SK-N-SH treated with all-trans-retinoic acid at 6 μM for 48 hours (cell line): ENCODE measurements at regions not wholly inside any gene's neighbourhood (a gene's known extent, or its start where the extent isn't known, plus 50 kb on each side); places are given as distances from the start of the nearest gene placed in this dataset.

Experiments used
- ATAC-seq: fragments of 200-7000 bp; cut with Tn5 transposase; 3 replicates; pipeline ENCODE4 v1.9.1; 2020; ENCODE audit warnings: mild to moderate bottlenecking, moderate library complexity
- ARNTL ChIP-seq: fragments of 450-650 bp; formaldehyde crosslinking; IDR thresholded peaks from 2 replicates; pipeline ENCODE4 v1.5.0; 2020; ENCODE audit warnings: low read depth, mild to moderate bottlenecking, moderate library complexity, borderline replicate concordance
- BACH2 ChIP-seq: fragments of 250-450 bp; sonication (Bioruptor Pico); IDR thresholded peaks from 2 replicates; pipeline ENCODE4 v1.9.0; 2021; ENCODE audit warnings: mild to moderate bottlenecking, borderline replicate concordance
- GLIS3 ChIP-seq: fragments of 250-450 bp; sonication (Bioruptor Pico); IDR thresholded peaks from 2 replicates; pipeline ENCODE4 v1.5.0; 2020; ENCODE audit warnings: mild to moderate bottlenecking, moderate library complexity
- ISL1 ChIP-seq: fragments of 250-450 bp; sonication (Bioruptor Pico); IDR thresholded peaks from 2 replicates; pipeline ENCODE4 v2.1.2; 2022; ENCODE audit warnings: mild to moderate bottlenecking, moderate library complexity
- OSR1 ChIP-seq: fragments of 250-450 bp; sonication (Bioruptor Pico); IDR thresholded peaks from 2 replicates; pipeline ENCODE4 v1.8.0; 2022; ENCODE audit warnings: moderate library complexity, mild to moderate bottlenecking, inconsistent platforms
- SNAI2 ChIP-seq: fragments of 250-450 bp; sonication (Bioruptor Pico); IDR thresholded peaks from 2 replicates; pipeline ENCODE4 v1.5.0; 2020; ENCODE audit warnings: mild to moderate bottlenecking, moderate library complexity
- TOX ChIP-seq: fragments of 250-450 bp; sonication (Bioruptor Pico); IDR thresholded peaks from 2 replicates; pipeline ENCODE4 v1.8.0; 2021; ENCODE audit warnings: mild to moderate bottlenecking, moderate library complexity, borderline replicate concordance
- ZC3H10 ChIP-seq: fragments of 250-450 bp; sonication (Bioruptor Pico); IDR thresholded peaks from 2 replicates; pipeline ENCODE4 v1.5.1; 2021; ENCODE audit warnings: mild to moderate bottlenecking, moderate library complexity
- ZFP3 ChIP-seq: fragments of 250-450 bp; sonication (Bioruptor Pico); IDR thresholded peaks from 2 replicates; pipeline ENCODE4 v1.5.0; 2020; ENCODE audit warnings: mild to moderate bottlenecking, moderate library complexity
- ZFP30 ChIP-seq: fragments of 450-650 bp; formaldehyde crosslinking; IDR thresholded peaks from 2 replicates; pipeline ENCODE4 v1.5.0; 2022; ENCODE audit warnings: mild to moderate bottlenecking, moderate library complexity
- ZNF565 ChIP-seq: fragments of 450-650 bp; formaldehyde crosslinking; conservative IDR thresholded peaks from 2 replicates; pipeline ENCODE4 v1.5.0; 2020; ENCODE audit warnings: low read depth, mild to moderate bottlenecking, moderate library complexity
- ZNF70 ChIP-seq: fragments of 450-650 bp; formaldehyde crosslinking; IDR thresholded peaks from 2 replicates; pipeline ENCODE4 v1.5.0; 2020; ENCODE audit warnings: mild to moderate bottlenecking, moderate library complexity
- ZNF8 ChIP-seq: fragments of 450-650 bp; formaldehyde crosslinking; IDR thresholded peaks from 2 replicates; pipeline ENCODE4 v1.5.0; 2020; ENCODE audit warnings: mild to moderate bottlenecking, moderate library complexity
- TF ChIP-seq, protein P1 (sequence below): fragments of 250-450 bp; sonication (Bioruptor Pico); IDR thresholded peaks from 2 replicates; pipeline ENCODE4 v1.5.1; 2020; ENCODE audit warnings: low read depth, mild to moderate bottlenecking, moderate library complexity
- TF ChIP-seq, protein P2 (sequence below): fragments of 250-450 bp; sonication (Bioruptor Pico); IDR thresholded peaks from 2 replicates; pipeline ENCODE4 v1.5.1; 2021; ENCODE audit warnings: mild to moderate bottlenecking, moderate library complexity
- TF ChIP-seq, protein P3 (sequence below): fragments of 250-450 bp; sonication (Bioruptor Pico); IDR thresholded peaks from 2 replicates; pipeline ENCODE4 v1.5.0; 2020; ENCODE audit warnings: mild to moderate bottlenecking, moderate library complexity
- TF ChIP-seq, protein P4 (sequence below): fragments of 250-450 bp; sonication (Bioruptor Pico); IDR thresholded peaks from 2 replicates; pipeline ENCODE4 v1.8.0; 2020; ENCODE audit warnings: mild to moderate bottlenecking, moderate library complexity, borderline replicate concordance
- TF ChIP-seq, protein P5 (sequence below): fragments of 250-450 bp; sonication (Bioruptor Pico); IDR thresholded peaks from 2 replicates; pipeline ENCODE4 v1.8.0; 2021; ENCODE audit warnings: low read depth, mild to moderate bottlenecking, moderate library complexity, borderline replicate concordance

DNA sequence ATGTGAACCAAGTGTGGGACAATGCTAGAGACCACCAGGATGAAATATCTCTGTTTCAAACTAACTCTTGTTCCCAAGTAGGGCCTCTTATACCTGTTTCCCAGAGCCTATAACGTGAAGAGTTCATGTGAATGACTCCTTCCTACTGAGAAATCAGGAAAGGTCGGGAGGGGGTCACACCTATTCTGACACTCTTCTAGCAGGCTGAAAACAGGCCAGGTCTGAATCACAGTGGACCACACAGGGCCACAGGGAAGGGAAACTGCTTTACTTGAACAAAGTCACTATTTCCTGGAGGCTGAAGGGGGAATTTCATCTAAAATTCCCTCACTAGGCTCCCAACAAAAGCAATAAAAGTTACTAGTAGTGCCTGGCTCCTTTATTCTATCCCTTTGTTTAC, 88.4 kb upstream of the BMP2 start:
- ATAC-seq: no peak

DNA sequence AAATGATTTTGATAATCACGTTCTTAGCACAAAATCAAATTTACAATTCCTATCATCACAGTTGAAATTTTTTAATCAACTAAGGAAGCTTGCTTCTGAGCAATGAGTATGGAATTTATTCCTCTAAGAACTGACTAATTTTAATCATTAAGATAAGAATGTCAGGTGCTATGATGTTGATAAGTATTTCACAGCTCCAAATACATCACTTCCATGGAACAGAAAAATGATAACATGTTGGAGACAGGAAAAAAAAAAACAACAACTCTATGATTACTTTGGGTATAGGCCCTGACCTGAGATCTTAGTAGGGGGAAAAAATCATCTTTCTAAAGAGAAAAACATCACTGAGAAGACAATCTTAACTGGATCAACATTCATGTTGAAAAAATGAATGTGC, 89.4 kb upstream of the BMP2 start:
- no peak for ATAC-seq
- TF ChIP-seq BACH2 (no peak), ZFP3 (CRISPR knock-in tag) (no peak), ZNF8 (CRISPR knock-in tag) (no peak), GLIS3 (no peak), SNAI2 (CRISPR knock-in tag) (no peak), ISL1 (CRISPR knock-in tag) (no peak), TOX (CRISPR knock-in tag) (no peak), ZNF565 (CRISPR knock-in tag) (no peak), ARNTL (no peak)
- TF ChIP-seq, protein P1, sequence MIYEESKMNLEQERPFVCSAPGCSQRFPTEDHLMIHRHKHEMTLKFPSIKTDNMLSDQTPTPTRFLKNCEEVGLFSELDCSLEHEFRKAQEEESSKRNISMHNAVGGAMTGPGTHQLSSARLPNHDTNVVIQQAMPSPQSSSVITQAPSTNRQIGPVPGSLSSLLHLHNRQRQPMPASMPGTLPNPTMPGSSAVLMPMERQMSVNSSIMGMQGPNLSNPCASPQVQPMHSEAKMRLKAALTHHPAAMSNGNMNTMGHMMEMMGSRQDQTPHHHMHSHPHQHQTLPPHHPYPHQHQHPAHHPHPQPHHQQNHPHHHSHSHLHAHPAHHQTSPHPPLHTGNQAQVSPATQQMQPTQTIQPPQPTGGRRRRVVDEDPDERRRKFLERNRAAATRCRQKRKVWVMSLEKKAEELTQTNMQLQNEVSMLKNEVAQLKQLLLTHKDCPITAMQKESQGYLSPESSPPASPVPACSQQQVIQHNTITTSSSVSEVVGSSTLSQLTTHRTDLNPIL: no peak
- TF ChIP-seq, protein P2, sequence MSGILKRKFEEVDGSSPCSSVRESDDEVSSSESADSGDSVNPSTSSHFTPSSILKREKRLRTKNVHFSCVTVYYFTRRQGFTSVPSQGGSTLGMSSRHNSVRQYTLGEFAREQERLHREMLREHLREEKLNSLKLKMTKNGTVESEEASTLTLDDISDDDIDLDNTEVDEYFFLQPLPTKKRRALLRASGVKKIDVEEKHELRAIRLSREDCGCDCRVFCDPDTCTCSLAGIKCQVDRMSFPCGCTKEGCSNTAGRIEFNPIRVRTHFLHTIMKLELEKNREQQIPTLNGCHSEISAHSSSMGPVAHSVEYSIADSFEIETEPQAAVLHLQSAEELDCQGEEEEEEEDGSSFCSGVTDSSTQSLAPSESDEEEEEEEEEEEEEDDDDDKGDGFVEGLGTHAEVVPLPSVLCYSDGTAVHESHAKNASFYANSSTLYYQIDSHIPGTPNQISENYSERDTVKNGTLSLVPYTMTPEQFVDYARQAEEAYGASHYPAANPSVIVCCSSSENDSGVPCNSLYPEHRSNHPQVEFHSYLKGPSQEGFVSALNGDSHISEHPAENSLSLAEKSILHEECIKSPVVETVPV (CRISPR knock-in tag): no peak
- TF ChIP-seq, protein P3, sequence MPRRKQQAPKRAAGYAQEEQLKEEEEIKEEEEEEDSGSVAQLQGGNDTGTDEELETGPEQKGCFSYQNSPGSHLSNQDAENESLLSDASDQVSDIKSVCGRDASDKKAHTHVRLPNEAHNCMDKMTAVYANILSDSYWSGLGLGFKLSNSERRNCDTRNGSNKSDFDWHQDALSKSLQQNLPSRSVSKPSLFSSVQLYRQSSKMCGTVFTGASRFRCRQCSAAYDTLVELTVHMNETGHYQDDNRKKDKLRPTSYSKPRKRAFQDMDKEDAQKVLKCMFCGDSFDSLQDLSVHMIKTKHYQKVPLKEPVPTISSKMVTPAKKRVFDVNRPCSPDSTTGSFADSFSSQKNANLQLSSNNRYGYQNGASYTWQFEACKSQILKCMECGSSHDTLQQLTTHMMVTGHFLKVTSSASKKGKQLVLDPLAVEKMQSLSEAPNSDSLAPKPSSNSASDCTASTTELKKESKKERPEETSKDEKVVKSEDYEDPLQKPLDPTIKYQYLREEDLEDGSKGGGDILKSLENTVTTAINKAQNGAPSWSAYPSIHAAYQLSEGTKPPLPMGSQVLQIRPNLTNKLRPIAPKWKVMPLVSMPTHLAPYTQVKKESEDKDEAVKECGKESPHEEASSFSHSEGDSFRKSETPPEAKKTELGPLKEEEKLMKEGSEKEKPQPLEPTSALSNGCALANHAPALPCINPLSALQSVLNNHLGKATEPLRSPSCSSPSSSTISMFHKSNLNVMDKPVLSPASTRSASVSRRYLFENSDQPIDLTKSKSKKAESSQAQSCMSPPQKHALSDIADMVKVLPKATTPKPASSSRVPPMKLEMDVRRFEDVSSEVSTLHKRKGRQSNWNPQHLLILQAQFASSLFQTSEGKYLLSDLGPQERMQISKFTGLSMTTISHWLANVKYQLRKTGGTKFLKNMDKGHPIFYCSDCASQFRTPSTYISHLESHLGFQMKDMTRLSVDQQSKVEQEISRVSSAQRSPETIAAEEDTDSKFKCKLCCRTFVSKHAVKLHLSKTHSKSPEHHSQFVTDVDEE (CRISPR knock-in tag): no peak

More for the DNA sequence above, 88.4 kb upstream of the BMP2 start:
- TF ChIP-seq OSR1: no peak
- TF ChIP-seq, protein P4, sequence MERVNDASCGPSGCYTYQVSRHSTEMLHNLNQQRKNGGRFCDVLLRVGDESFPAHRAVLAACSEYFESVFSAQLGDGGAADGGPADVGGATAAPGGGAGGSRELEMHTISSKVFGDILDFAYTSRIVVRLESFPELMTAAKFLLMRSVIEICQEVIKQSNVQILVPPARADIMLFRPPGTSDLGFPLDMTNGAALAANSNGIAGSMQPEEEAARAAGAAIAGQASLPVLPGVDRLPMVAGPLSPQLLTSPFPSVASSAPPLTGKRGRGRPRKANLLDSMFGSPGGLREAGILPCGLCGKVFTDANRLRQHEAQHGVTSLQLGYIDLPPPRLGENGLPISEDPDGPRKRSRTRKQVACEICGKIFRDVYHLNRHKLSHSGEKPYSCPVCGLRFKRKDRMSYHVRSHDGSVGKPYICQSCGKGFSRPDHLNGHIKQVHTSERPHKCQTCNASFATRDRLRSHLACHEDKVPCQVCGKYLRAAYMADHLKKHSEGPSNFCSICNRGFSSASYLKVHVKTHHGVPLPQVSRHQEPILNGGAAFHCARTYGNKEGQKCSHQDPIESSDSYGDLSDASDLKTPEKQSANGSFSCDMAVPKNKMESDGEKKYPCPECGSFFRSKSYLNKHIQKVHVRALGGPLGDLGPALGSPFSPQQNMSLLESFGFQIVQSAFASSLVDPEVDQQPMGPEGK (CRISPR knock-in tag): no peak
- TF ChIP-seq, protein P1: no peak
- no peak for TF ChIP-seq ZFP30
- TF ChIP-seq SNAI2 (CRISPR knock-in tag): no peak
- TF ChIP-seq, protein P5, sequence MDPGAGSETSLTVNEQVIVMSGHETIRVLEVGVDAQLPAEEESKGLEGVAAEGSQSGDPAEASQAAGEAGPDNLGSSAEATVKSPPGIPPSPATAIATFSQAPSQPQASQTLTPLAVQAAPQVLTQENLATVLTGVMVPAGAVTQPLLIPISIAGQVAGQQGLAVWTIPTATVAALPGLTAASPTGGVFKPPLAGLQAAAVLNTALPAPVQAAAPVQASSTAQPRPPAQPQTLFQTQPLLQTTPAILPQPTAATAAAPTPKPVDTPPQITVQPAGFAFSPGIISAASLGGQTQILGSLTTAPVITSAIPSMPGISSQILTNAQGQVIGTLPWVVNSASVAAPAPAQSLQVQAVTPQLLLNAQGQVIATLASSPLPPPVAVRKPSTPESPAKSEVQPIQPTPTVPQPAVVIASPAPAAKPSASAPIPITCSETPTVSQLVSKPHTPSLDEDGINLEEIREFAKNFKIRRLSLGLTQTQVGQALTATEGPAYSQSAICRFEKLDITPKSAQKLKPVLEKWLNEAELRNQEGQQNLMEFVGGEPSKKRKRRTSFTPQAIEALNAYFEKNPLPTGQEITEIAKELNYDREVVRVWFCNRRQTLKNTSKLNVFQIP (CRISPR knock-in tag): no peak
- no peak for TF ChIP-seq ISL1 (CRISPR knock-in tag)
- no peak for TF ChIP-seq ZNF70
- TF ChIP-seq, protein P2 (CRISPR knock-in tag): no peak
- no peak for TF ChIP-seq ZC3H10 (CRISPR knock-in tag)
- TF ChIP-seq ZFP3 (CRISPR knock-in tag): no peak

DNA sequence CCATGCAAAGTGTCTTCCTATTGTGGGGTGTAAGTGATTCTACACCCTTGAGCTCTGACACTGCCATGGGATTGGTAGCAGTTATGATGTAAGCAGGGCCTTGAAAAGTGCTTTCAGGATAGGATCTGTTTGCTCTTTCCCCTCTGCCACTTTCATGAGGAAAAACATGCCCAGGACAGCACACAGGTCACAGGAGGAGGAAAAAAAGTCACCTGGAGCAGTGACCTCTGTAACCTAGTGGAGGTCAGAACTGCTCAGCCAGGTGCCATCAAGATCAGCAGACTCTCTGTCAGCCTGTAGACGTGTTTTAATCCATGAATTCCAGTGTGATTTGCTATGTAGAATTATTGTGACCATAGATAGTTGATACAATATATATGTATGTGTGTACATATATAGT, 92.7 kb upstream of the BMP2 start:
- TF ChIP-seq, protein P1: no peak
- no peak for TF ChIP-seq ZNF70
- ATAC-seq: no peak
